CD4-positive, alpha-beta T cell treated with Interferon alpha-2 for 1 hour (primary cell): ENCODE measurements at regions not wholly inside any gene's neighbourhood (a gene's known extent, or its start where the extent isn't known, plus 50 kb on each side); places are given as distances from the start of the nearest gene placed in this dataset.

Experiments used
- DNase-seq, 2 donors: peaks; one replicate each; pipeline ENCODE4 v3.0.0-alpha.2; 2020 to 2022

GRCh38 chr22:27662359-27663301 is 138.9 kb downstream of the MN1 start:
- no peak for DNase-seq

GRCh38 chr22:27663812-27664211 is 137.7 kb downstream of the MN1 start:
- no peak for DNase-seq

- no peak for DNase-seq
Observed at GRCh38 chr22:27666272-27666997, 135.1 kb downstream of the MN1 start.

GRCh38 chr22:27667121-27667843 is 134.3 kb downstream of the MN1 start:
- no peak for DNase-seq

GRCh38 chr22:27668828-27669797 is 132.4 kb downstream of the MN1 start:
- DNase-seq, result peak; percentile 15 to 65

GRCh38 chr22:27669798-27670599 is 131.6 kb downstream of the MN1 start:
- DNase-seq, result no peak

GRCh38 chr22:27670701-27671412 is 130.7 kb downstream of the MN1 start:
- no peak for DNase-seq

- no peak for DNase-seq
Observed at GRCh38 chr22:27671413-27671935, 130.1 kb downstream of the MN1 start.

GRCh38 chr22:27672721-27673418 is 128.7 kb downstream of the MN1 start:
- DNase-seq, result no peak

GRCh38 chr22:27673839-27674238 is 127.7 kb downstream of the MN1 start:
- DNase-seq, result no peak

GRCh38 chr22:27674261-27674923 is 127.2 kb downstream of the MN1 start:
- DNase-seq, result no peak

- no peak for DNase-seq
Observed at GRCh38 chr22:27676545-27677213, 124.9 kb downstream of the MN1 start.

GRCh38 chr22:27677905-27678458 is 123.6 kb downstream of the MN1 start:
- no peak for DNase-seq

- no peak for DNase-seq
Observed at GRCh38 chr22:27679176-27679575, 122.4 kb downstream of the MN1 start.

GRCh38 chr22:27679693-27680488 is 121.7 kb downstream of the MN1 start:
- no peak for DNase-seq

GRCh38 chr22:27680636-27681035 is 120.9 kb downstream of the MN1 start:
- DNase-seq, result no peak

- no peak for DNase-seq
Observed at GRCh38 chr22:27681037-27681436, 120.5 kb downstream of the MN1 start.
